Keratinocyte (primary cell): ENCODE measurements at regions not wholly inside any gene's neighbourhood (a gene's known extent, or its start where the extent isn't known, plus 50 kb on each side); places are given as distances from the start of the nearest gene placed in this dataset.

Experiments used
- CTCF ChIP-seq, 3 experiments: IDR thresholded peaks in 1 of 3; conservative IDR thresholded peaks in 1 of 3; optimal IDR thresholded peaks in 1 of 3; 2 replicates in 2 of 3; 3 replicates in 1 of 3; pipeline versions ENCODE3 to v1.5.1; 2011; ENCODE audit warnings: low read length in 3 of 3, mild to moderate bottlenecking in 3 of 3, moderate library complexity in 2 of 3, control low read depth in 1 of 3, inconsistent platforms in 1 of 3; ENCODE audit not compliant: insufficient read depth in 2 of 3; ENCODE audit errors: extremely low read depth in 1 of 3
- EZH2 ChIP-seq: IDR thresholded peaks from one replicate; pipeline ENCODE4 v1.6.1; 2012; ENCODE audit warnings: inconsistent platforms, mild to moderate bottlenecking, low read length, moderate library complexity

- TF ChIP-seq EZH2 (no peak), CTCF (optimal IDR thresholded peaks at IDR 0.05 in 1 of 3, IDR thresholded peaks at IDR 0.05 in 1 of 3, conservative IDR thresholded peaks at IDR 0.05 in 1 of 3; ENCODE audit: extremely low read depth in 1 of 3, insufficient read depth in 2 of 3, low read length in 3 of 3) (no peak)
Measured at GRCh38 chr2:228269351-228269750, 87.9 kb upstream of the SPHKAP start.
